ENCODE measurements at regions not wholly inside any gene's neighbourhood (a gene's known extent, or its start where the extent isn't known, plus 50 kb on each side); places are given as distances from the start of the nearest gene placed in this dataset.

DNA sequence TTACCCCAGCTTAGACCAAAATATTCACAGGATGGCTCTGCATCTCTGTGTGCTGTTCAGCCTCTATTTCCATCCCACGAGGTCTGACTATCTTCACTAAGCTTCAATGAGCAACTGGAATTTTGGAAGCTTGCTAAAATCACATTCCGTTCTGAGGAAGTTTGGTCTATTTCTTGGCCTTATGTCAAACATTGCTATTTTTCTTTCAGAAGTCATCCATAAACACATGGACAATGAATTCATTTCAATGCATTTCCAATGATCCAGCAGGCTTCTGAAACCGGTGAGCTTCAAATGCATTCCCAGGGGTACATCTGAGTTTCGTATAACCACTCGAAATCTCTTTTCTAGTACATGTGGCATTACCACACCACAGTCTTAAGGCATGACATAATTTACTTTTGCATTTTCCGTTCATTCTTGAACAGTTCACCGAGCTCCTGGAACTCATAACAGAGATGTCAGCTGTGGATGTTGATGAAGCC lies 294.1 kb upstream of the KAZN start:
- TF ChIP-seq, protein P1, sequence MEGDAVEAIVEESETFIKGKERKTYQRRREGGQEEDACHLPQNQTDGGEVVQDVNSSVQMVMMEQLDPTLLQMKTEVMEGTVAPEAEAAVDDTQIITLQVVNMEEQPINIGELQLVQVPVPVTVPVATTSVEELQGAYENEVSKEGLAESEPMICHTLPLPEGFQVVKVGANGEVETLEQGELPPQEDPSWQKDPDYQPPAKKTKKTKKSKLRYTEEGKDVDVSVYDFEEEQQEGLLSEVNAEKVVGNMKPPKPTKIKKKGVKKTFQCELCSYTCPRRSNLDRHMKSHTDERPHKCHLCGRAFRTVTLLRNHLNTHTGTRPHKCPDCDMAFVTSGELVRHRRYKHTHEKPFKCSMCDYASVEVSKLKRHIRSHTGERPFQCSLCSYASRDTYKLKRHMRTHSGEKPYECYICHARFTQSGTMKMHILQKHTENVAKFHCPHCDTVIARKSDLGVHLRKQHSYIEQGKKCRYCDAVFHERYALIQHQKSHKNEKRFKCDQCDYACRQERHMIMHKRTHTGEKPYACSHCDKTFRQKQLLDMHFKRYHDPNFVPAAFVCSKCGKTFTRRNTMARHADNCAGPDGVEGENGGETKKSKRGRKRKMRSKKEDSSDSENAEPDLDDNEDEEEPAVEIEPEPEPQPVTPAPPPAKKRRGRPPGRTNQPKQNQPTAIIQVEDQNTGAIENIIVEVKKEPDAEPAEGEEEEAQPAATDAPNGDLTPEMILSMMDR (conservative IDR thresholded peaks at IDR 0.05) = no peak
- H3K27ac ChIP-seq = no peak overlapping the region

DNA sequence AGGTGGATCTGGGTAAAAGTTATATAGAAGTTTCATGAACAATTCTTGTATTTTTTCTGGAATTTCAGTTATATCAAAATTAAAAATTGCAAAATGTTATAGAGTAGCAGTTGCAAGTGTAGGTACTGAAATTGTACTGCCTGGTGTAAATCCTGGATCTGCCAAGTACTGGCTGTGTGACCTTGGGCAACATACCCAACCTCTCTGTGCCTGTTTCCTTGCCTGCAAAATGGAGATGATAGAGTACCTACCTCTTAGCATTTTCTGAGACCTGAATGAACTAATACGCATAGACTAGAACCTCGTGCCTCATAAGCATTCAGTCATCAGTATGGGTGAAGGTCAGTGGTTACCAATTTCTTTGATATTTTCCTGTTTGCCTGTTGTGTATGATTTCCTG lies 290.0 kb upstream of the KAZN start:
- TF ChIP-seq, protein P1 (conservative IDR thresholded peaks at IDR 0.05) = no peak
- H3K27ac ChIP-seq = no peak overlapping the region

DNA sequence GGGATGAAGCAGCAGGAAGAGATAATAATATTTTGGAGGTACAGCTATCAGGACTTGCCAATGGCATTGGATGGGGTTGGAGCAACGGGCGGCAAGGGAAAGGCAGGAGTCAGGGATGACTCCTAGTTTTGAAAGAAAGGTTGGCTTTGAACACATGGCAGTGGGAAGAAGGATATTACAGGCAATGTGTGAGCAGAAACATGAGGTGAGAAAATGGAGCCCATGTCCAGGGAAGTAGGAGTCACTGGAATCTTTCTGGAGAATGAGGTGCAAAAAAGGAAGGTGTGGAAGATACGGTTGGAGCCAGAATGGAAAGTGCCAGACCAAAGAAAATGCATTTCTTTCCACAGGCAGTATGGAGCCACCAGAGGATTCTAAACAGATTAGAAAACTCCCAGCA lies 288.5 kb upstream of the KAZN start:
- no peak overlapping the region for H3K27ac ChIP-seq
- TF ChIP-seq, protein P1 (conservative IDR thresholded peaks at IDR 0.05) = no peak

DNA sequence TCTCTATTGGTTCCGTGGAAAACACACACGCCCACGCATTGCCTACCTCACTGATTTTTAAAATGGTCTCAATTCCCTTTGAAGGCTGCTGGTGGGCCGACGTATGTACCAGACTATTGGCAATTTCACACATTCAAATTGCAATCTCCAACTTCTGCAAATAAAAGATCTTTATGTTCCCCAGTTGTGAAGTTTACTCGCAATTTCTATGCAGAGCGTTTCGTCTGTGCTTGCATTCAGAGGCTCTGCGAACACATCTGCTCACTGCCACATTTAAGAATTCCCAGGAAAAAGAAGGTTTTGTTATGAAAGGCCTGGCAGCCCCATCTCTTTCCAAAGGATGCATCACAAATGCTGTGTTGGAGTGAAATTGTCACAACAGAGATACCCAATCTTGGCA lies 288.0 kb upstream of the KAZN start:
- TF ChIP-seq, protein P1 (conservative IDR thresholded peaks at IDR 0.05) = no peak
- H3K27ac ChIP-seq = no peak overlapping the region

DNA sequence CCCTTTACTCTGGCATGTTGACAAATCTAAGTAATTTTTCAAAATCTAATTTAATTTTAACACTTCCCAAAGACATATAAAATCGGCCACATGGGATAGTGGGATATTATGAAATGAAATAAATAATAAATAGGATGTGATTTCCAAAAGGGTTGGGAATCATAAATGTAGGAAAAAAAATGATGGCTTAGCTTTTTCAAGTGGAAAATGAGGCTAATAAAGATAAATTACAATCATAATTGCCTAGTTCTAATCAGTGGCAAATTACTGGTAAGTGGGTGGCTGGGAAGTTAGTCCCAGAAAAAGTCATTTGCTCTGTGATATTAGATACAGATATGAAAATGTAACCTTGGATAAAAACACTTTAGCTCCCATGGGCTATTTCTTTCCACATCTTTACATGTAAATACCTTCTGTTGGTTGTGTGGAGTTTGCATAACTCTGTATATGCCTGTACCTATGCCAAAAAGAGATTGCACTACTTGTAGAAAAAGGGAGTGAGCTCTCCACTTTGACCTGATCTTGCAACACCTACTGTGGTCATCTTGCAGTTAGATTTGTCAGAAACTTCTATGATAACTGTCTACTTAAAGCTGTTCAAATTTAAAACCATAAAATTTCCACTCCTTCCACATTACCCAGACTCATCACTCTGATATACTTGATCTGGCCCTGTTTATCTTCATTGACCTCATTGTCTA lies 284.6 kb upstream of the KAZN start:
- H3K27ac ChIP-seq = no peak overlapping the region
- TF ChIP-seq, protein P1 (conservative IDR thresholded peaks at IDR 0.05) = no peak

DNA sequence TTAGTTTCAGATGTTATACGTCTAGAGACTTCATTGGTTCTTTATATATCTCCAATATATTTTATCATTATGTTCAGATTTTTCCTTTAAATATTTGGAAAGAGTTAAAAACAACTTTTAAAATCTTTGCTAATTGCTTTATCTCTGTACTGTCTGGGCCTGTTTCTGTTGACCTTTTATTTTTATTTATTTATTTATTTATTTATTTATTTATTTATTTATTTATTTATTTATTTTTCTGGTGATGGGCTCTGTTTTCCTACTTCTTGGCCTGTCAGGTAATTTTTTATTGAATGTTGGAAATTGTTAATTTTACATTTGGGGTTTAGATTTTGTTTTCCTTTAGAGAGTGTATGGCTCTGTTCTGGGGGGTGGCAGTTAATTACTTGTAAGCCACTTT lies 279.7 kb upstream of the KAZN start:
- no peak overlapping the region for H3K27ac ChIP-seq
- TF ChIP-seq, protein P1 (conservative IDR thresholded peaks at IDR 0.05) = no peak

DNA sequence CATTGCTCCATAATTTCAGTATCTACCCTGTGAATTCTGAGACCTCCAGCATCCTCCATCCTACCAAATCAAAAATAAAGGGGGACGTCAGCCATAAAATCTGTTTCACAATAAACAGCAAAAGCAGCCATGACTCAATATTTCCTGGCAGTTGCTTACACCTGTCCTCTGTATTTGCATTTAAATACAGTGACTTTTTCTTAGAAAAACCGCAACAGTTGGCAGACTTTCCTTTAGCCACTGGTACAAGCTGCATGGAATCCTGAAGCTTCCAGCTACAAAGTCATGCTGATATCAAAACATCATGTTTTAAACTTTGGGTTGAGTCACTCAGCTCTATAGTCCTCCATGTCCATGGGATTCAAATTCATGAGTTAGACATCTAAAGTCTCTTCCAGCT lies 278.0 kb upstream of the KAZN start:
- no peak overlapping the region for H3K27ac ChIP-seq
- TF ChIP-seq, protein P1 (conservative IDR thresholded peaks at IDR 0.05) = no peak
